GM23338 (cell line): ENCODE measurements at regions not wholly inside any gene's neighbourhood (a gene's known extent, or its start where the extent isn't known, plus 50 kb on each side); places are given as distances from the start of the nearest gene placed in this dataset.

Experiments used
- ATAC-seq: fragments of 200-7000 bp; cut with Tn5 transposase; 3 replicates; pipeline ENCODE4 v1.9.1; 2020
- DNase-seq: peaks from one replicate; pipeline ENCODE4 v3.0.0-alpha.2; 2015; ENCODE audit warnings: low spot score
- H2AFZ ChIP-seq: fragments of 200-600 bp; sonication (generic); 2 replicates; pipeline ENCODE4 v1.8.0; 2016; ENCODE audit warnings: antibody characterized with exemption, mild to moderate bottlenecking, moderate library complexity
- H3F3A ChIP-seq: fragments of 200-600 bp; sonication (generic); replicated peaks from 2 replicates; pipeline ENCODE4 v1.8.0; 2017; ENCODE audit warnings: antibody characterized with exemption, mixed run types, low read depth
- H3K27ac ChIP-seq: fragments of 200-600 bp; sonication (generic); 2 replicates; pipeline ENCODE4 v1.6.1; 2016; ENCODE audit warnings: low read depth
- H3K27me3 ChIP-seq: fragments of 200-600 bp; sonication (generic); 2 replicates; pipeline ENCODE4 v1.8.0; 2016; ENCODE audit warnings: mild to moderate bottlenecking, mixed run types, moderate library complexity; ENCODE audit not compliant: insufficient read depth
- H3K36me3 ChIP-seq: fragments of 200-600 bp; sonication (generic); 2 replicates; pipeline ENCODE4 v1.8.0; 2016; ENCODE audit warnings: mild to moderate bottlenecking; ENCODE audit not compliant: insufficient read depth
- H3K4me1 ChIP-seq: fragments of 200-600 bp; sonication (generic); 2 replicates; pipeline ENCODE4 v1.8.0; 2016; ENCODE audit warnings: mild to moderate bottlenecking, moderate library complexity; ENCODE audit not compliant: insufficient read depth
- H3K4me2 ChIP-seq: fragments of 200-600 bp; sonication (generic); 2 replicates; pipeline ENCODE4 v1.7.1; 2017; ENCODE audit warnings: mixed run types
- H3K4me3 ChIP-seq: fragments of 200-600 bp; sonication (generic); 2 replicates; pipeline ENCODE4 v1.6.1; 2016; ENCODE audit warnings: mixed run types
- H3K79me2 ChIP-seq: fragments of 200-600 bp; sonication (generic); replicated peaks from 2 replicates; pipeline ENCODE4 v1.8.0; 2017; ENCODE audit warnings: mild to moderate bottlenecking; ENCODE audit not compliant: insufficient read depth
- H3K9me2 ChIP-seq: fragments of 200-600 bp; sonication (generic); 2 replicates; pipeline ENCODE4 v1.8.0; 2017; ENCODE audit not compliant: insufficient read depth
- H4K20me1 ChIP-seq: fragments of 200-600 bp; sonication (generic); replicated peaks from 2 replicates; pipeline ENCODE4 v1.8.0; 2017; ENCODE audit warnings: mild to moderate bottlenecking; ENCODE audit not compliant: insufficient read depth
- H3K27ac Mint-ChIP-seq: 2 replicates; pipeline ENCODE4 v1.8.0; 2020; ENCODE audit warnings: inconsistent platforms, mild to moderate bottlenecking, moderate library complexity, mixed read lengths
- H3K27me3 Mint-ChIP-seq: 3 replicates; pipeline ENCODE4 v1.8.0; 2022; ENCODE audit warnings: low read depth, mild to moderate bottlenecking, moderate library complexity, mixed read lengths, inconsistent platforms; ENCODE audit not compliant: insufficient read depth, poor library complexity
- H3K36me3 Mint-ChIP-seq: 3 replicates; pipeline ENCODE4 v1.8.0; 2021; ENCODE audit warnings: low read depth, mild to moderate bottlenecking, inconsistent platforms, moderate library complexity, mixed read lengths
- H3K4me1 Mint-ChIP-seq: 3 replicates; pipeline ENCODE4 v1.8.0; 2020; ENCODE audit warnings: mild to moderate bottlenecking, inconsistent platforms, mixed read lengths
- H3K4me3 Mint-ChIP-seq: 3 replicates; pipeline ENCODE4 v1.8.0; 2021; ENCODE audit warnings: moderate library complexity, mild to moderate bottlenecking, inconsistent platforms, mixed read lengths
- H3K9me3 Mint-ChIP-seq: 3 replicates; pipeline ENCODE4 v1.8.0; 2020; ENCODE audit warnings: moderate library complexity, mild to moderate bottlenecking, inconsistent platforms, mixed read lengths
- CREB1 ChIP-seq: fragments of 250-450 bp; sonication (Bioruptor Pico); IDR thresholded peaks from 2 replicates; pipeline ENCODE4 v1.5.0; 2020; ENCODE audit warnings: low read depth, mild to moderate bottlenecking, moderate library complexity
- CTCF ChIP-seq, 2 experiments: fragments of 200-600 bp in 1 of 2; sonication (generic) in 1 of 2; conservative IDR thresholded peaks; 2 replicates each; pipeline versions ENCODE4 v1.5.1 to v1.6.1; 2016 to 2017; ENCODE audit warnings: antibody characterized with exemption in 2 of 2, low read depth in 2 of 2, mild to moderate bottlenecking in 2 of 2, moderate library complexity in 1 of 2
- ETS1 ChIP-seq: IDR thresholded peaks from 2 replicates; pipeline ENCODE4 v1.6.1; 2016; ENCODE audit warnings: antibody characterized with exemption
- EZH2 ChIP-seq: fragments of 200-600 bp; sonication (generic); IDR thresholded peaks from one replicate; pipeline ENCODE4 v1.8.0; 2017; ENCODE audit warnings: antibody characterized with exemption, mild to moderate bottlenecking, low read depth; ENCODE audit not compliant: unreplicated experiment
- EZH2phosphoT487 ChIP-seq: fragments of 200-600 bp; sonication (generic); IDR thresholded peaks from one replicate; pipeline ENCODE4 v1.8.1; 2018; ENCODE audit warnings: antibody characterized with exemption; ENCODE audit not compliant: unreplicated experiment
- JUNB ChIP-seq: IDR thresholded peaks from one replicate; pipeline ENCODE4 v1.6.1; 2016; ENCODE audit warnings: antibody characterized with exemption; ENCODE audit not compliant: unreplicated experiment
- NANOG ChIP-seq: IDR thresholded peaks from 2 replicates; pipeline ENCODE4 v1.6.1; 2016; ENCODE audit warnings: antibody characterized with exemption, borderline replicate concordance
- POLR2AphosphoS5 ChIP-seq: IDR thresholded peaks from 2 replicates; pipeline ENCODE4 v1.6.1; 2016; ENCODE audit warnings: antibody characterized with exemption, low read depth
- STAT1 ChIP-seq: IDR thresholded peaks from one replicate; pipeline ENCODE4 v1.6.1; 2016; ENCODE audit warnings: antibody characterized with exemption; ENCODE audit not compliant: unreplicated experiment
- ZNF114 ChIP-seq: fragments of 250-450 bp; sonication (Bioruptor Pico); IDR thresholded peaks from 2 replicates; pipeline ENCODE4 v1.5.0; 2020; ENCODE audit warnings: mild to moderate bottlenecking, moderate library complexity
- ZNF331 ChIP-seq: fragments of 250-450 bp; sonication (Bioruptor Pico); IDR thresholded peaks from 2 replicates; pipeline ENCODE4 v1.5.0; 2020; ENCODE audit warnings: low read depth, mild to moderate bottlenecking, moderate library complexity
- TF ChIP-seq, protein P1 (sequence below): IDR thresholded peaks from one replicate; pipeline ENCODE4 v1.6.1; 2018; ENCODE audit warnings: antibody characterized with exemption; ENCODE audit not compliant: unreplicated experiment

- ATAC-seq (no peak), DNase-seq (no peak)
- Mint-ChIP-seq H3K9me3 (no peaks in the 10 kb centered on the region; the same call in 2 of the 3 replicates), H3K4me1 (peaks cover 4% of the 10 kb centered on the region; the same call in 2 of the 3 replicates), H3K4me3 (no peak overlapping the region), H3K27me3 (no peaks in the 10 kb centered on the region), H3K27ac (no peak overlapping the region), H3K36me3 (no peaks in the 10 kb centered on the region)
- Histone ChIP-seq H3K27me3 (no peaks in the 10 kb centered on the region), H3K4me1 (no peaks in the 10 kb centered on the region; the same call in 1 of the 2 replicates), H3K4me3 (no peak overlapping the region), H3K4me2 (no peak overlapping the region), H3K27ac (no peak overlapping the region), H4K20me1 (no peaks in the 10 kb centered on the region; the same call in 1 of the 2 replicates), H3F3A (no peaks in the 10 kb centered on the region), H3K9me2 (0 out of 2 replicates have a peak, but pooled peaks cover 10% of the 10 kb centered on the region), H3K36me3 (no peaks in the 10 kb centered on the region), H3K79me2 (no peaks in the 10 kb centered on the region), H2AFZ (peak overlapping the region; percentile 18; the same call in 1 of the 2 replicates)
- TF ChIP-seq CREB1 (no peak), EZH2 (no peak), STAT1 (no peak), ZNF114 (CRISPR knock-in tag) (no peak), JUNB (no peak), ETS1 (no peak), ZNF331 (CRISPR knock-in tag) (no peak), POLR2AphosphoS5 (no peak), NANOG (no peak), EZH2phosphoT487 (no peak), CTCF (conservative IDR thresholded peaks at IDR 0.05; ENCODE audit: low read depth in 2 of 2) (no peak)
- TF ChIP-seq, protein P1, sequence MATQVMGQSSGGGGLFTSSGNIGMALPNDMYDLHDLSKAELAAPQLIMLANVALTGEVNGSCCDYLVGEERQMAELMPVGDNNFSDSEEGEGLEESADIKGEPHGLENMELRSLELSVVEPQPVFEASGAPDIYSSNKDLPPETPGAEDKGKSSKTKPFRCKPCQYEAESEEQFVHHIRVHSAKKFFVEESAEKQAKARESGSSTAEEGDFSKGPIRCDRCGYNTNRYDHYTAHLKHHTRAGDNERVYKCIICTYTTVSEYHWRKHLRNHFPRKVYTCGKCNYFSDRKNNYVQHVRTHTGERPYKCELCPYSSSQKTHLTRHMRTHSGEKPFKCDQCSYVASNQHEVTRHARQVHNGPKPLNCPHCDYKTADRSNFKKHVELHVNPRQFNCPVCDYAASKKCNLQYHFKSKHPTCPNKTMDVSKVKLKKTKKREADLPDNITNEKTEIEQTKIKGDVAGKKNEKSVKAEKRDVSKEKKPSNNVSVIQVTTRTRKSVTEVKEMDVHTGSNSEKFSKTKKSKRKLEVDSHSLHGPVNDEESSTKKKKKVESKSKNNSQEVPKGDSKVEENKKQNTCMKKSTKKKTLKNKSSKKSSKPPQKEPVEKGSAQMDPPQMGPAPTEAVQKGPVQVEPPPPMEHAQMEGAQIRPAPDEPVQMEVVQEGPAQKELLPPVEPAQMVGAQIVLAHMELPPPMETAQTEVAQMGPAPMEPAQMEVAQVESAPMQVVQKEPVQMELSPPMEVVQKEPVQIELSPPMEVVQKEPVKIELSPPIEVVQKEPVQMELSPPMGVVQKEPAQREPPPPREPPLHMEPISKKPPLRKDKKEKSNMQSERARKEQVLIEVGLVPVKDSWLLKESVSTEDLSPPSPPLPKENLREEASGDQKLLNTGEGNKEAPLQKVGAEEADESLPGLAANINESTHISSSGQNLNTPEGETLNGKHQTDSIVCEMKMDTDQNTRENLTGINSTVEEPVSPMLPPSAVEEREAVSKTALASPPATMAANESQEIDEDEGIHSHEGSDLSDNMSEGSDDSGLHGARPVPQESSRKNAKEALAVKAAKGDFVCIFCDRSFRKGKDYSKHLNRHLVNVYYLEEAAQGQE, result no peak
Measured at GRCh38 chr10:78115135-78115853, 81.6 kb downstream of the RPS24 start.
